ENCODE measurements at regions not wholly inside any gene's neighbourhood (a gene's known extent, or its start where the extent isn't known, plus 50 kb on each side); places are given as distances from the start of the nearest gene placed in this dataset.

DNA sequence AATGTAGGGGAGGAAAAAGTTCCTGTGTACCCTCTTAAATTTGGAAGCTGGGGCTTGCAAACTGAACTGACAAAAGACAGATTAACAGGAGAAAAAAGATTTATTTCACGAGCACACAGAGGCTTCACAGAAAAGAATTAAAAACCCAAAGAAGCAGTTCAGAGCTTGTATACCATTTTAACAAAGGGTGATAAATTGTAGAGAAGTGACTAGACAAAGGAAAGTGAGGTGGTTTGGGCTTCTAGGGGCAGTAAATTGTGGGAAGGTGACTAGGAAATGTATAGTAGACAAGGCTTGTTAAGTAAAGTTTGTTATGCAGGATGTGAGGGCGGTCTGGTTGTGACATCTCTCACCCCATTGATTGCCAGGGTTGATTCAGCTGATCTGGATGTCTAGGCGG, 53.5 kb upstream of the ZDBF2 start:
- TF ChIP-seq GABPA (IDR thresholded peaks at IDR 0.05; ENCODE audit: low read depth) (no peak), POLR2AphosphoS5 (IDR thresholded peaks at IDR 0.05; ENCODE audit: low read depth) (no peak), SPI1 (IDR thresholded peaks at IDR 0.05; ENCODE audit: borderline replicate concordance, low read depth) (no peak)
- TF ChIP-seq, protein P1, sequence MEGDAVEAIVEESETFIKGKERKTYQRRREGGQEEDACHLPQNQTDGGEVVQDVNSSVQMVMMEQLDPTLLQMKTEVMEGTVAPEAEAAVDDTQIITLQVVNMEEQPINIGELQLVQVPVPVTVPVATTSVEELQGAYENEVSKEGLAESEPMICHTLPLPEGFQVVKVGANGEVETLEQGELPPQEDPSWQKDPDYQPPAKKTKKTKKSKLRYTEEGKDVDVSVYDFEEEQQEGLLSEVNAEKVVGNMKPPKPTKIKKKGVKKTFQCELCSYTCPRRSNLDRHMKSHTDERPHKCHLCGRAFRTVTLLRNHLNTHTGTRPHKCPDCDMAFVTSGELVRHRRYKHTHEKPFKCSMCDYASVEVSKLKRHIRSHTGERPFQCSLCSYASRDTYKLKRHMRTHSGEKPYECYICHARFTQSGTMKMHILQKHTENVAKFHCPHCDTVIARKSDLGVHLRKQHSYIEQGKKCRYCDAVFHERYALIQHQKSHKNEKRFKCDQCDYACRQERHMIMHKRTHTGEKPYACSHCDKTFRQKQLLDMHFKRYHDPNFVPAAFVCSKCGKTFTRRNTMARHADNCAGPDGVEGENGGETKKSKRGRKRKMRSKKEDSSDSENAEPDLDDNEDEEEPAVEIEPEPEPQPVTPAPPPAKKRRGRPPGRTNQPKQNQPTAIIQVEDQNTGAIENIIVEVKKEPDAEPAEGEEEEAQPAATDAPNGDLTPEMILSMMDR (IDR thresholded peaks at IDR 0.05; ENCODE audit: insufficient read depth, low read length) = no peak
- TF ChIP-seq, protein P2, sequence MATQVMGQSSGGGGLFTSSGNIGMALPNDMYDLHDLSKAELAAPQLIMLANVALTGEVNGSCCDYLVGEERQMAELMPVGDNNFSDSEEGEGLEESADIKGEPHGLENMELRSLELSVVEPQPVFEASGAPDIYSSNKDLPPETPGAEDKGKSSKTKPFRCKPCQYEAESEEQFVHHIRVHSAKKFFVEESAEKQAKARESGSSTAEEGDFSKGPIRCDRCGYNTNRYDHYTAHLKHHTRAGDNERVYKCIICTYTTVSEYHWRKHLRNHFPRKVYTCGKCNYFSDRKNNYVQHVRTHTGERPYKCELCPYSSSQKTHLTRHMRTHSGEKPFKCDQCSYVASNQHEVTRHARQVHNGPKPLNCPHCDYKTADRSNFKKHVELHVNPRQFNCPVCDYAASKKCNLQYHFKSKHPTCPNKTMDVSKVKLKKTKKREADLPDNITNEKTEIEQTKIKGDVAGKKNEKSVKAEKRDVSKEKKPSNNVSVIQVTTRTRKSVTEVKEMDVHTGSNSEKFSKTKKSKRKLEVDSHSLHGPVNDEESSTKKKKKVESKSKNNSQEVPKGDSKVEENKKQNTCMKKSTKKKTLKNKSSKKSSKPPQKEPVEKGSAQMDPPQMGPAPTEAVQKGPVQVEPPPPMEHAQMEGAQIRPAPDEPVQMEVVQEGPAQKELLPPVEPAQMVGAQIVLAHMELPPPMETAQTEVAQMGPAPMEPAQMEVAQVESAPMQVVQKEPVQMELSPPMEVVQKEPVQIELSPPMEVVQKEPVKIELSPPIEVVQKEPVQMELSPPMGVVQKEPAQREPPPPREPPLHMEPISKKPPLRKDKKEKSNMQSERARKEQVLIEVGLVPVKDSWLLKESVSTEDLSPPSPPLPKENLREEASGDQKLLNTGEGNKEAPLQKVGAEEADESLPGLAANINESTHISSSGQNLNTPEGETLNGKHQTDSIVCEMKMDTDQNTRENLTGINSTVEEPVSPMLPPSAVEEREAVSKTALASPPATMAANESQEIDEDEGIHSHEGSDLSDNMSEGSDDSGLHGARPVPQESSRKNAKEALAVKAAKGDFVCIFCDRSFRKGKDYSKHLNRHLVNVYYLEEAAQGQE (IDR thresholded peaks at IDR 0.05; ENCODE audit: insufficient replicate concordance, low read depth) = no peak
